WTC11 (cell line): ENCODE measurements at regions not wholly inside any gene's neighbourhood (a gene's known extent, or its start where the extent isn't known, plus 50 kb on each side); places are given as distances from the start of the nearest gene placed in this dataset.

Experiments
- ATAC-seq: fragments of 200-7000 bp; cut with Tn5 transposase; 2 replicates; pipeline ENCODE4 v1.10.0; 2021; ENCODE audit warnings: mild to moderate bottlenecking, moderate library complexity
- CTCF ChIA-PET: fragments of 300-600 bp; sonication (Branson Sonifier 250); formaldehyde crosslinking; loops from one replicate; lab custom pipeline; 2021; ENCODE audit warnings: antibody characterized with exemption; lab: Charles Lee
- POLR2A ChIA-PET: fragments of 350-600 bp; sonication (Branson Sonifier 250); formaldehyde crosslinking; loops from one replicate; lab custom pipeline; 2021; ENCODE audit warnings: antibody characterized with exemption; lab: Charles Lee
- DNase-seq: peaks from one replicate; pipeline ENCODE4 v3.0.0; 2021; ENCODE audit warnings: low spot score
- H3K27ac Mint-ChIP-seq: 2 replicates; pipeline ENCODE4 v1.8.0; 2021; ENCODE audit warnings: mixed read lengths
- H3K27me3 Mint-ChIP-seq: 2 replicates; pipeline ENCODE4 v1.8.0; 2021; ENCODE audit warnings: low read depth, mild to moderate bottlenecking, moderate library complexity, mixed read lengths
- H3K36me3 Mint-ChIP-seq: 2 replicates; pipeline ENCODE4 v1.8.0; 2021; ENCODE audit warnings: mixed read lengths
- H3K4me1 Mint-ChIP-seq: 2 replicates; pipeline ENCODE4 v1.8.0; 2022; ENCODE audit warnings: mixed read lengths
- H3K4me3 Mint-ChIP-seq: 2 replicates; pipeline ENCODE4 v1.8.0; 2021; ENCODE audit warnings: mild to moderate bottlenecking, moderate library complexity, mixed read lengths
- H3K9me3 Mint-ChIP-seq: 2 replicates; pipeline ENCODE4 v1.8.0; 2021; ENCODE audit warnings: mixed read lengths
- ATF3 ChIP-seq: sonication (generic); formaldehyde crosslinking; conservative IDR thresholded peaks from 2 replicates; pipeline ENCODE4 v1.8.1; 2022; ENCODE audit warnings: mild to moderate bottlenecking, missing genetic modification reagents
- CBFB ChIP-seq: sonication (generic); formaldehyde crosslinking; IDR thresholded peaks from 2 replicates; pipeline ENCODE4 v1.8.1; 2022; ENCODE audit warnings: mild to moderate bottlenecking, low read depth, missing genetic modification reagents
- E2F1 ChIP-seq: sonication (generic); formaldehyde crosslinking; IDR thresholded peaks from 2 replicates; pipeline ENCODE4 v1.8.0; 2022; ENCODE audit warnings: mild to moderate bottlenecking, missing genetic modification reagents
- E2F5 ChIP-seq: sonication (generic); formaldehyde crosslinking; IDR thresholded peaks from 2 replicates; pipeline ENCODE4 v1.8.1; 2022; ENCODE audit warnings: mild to moderate bottlenecking, moderate library complexity, missing genetic modification reagents
- ERG ChIP-seq: fragments of 250-450 bp; sonication (Bioruptor Pico); IDR thresholded peaks from 2 replicates; pipeline ENCODE4 v1.8.0; 2021; ENCODE audit warnings: mild to moderate bottlenecking
- GABPB1 ChIP-seq: sonication (generic); formaldehyde crosslinking; IDR thresholded peaks from 2 replicates; pipeline ENCODE4 v1.8.1; 2023; ENCODE audit warnings: mild to moderate bottlenecking, missing genetic modification reagents
- IRF1 ChIP-seq: sonication (generic); formaldehyde crosslinking; IDR thresholded peaks from 2 replicates; pipeline ENCODE4 v1.8.0; 2023; ENCODE audit warnings: missing genetic modification reagents
- MAX ChIP-seq: sonication (generic); formaldehyde crosslinking; IDR thresholded peaks from 2 replicates; pipeline ENCODE4 v1.8.0; 2022; ENCODE audit warnings: mild to moderate bottlenecking, missing genetic modification reagents
- MLX ChIP-seq: sonication (generic); formaldehyde crosslinking; IDR thresholded peaks from 2 replicates; pipeline ENCODE4 v1.8.1; 2023; ENCODE audit warnings: mild to moderate bottlenecking, missing genetic modification reagents, moderate library complexity
- MXD4 ChIP-seq: fragments of 250-450 bp; sonication (Bioruptor Pico); IDR thresholded peaks from 2 replicates; pipeline ENCODE4 v1.8.0; 2021; ENCODE audit warnings: mild to moderate bottlenecking, moderate library complexity, borderline replicate concordance
- NFATC4 ChIP-seq: fragments of 250-450 bp; sonication (Bioruptor Pico); IDR thresholded peaks from 2 replicates; pipeline ENCODE4 v1.9.0; 2021; ENCODE audit warnings: mild to moderate bottlenecking
- NR1H2 ChIP-seq: sonication (generic); formaldehyde crosslinking; IDR thresholded peaks from 2 replicates; pipeline ENCODE4 v1.9.0; 2021; ENCODE audit warnings: mild to moderate bottlenecking, moderate library complexity, missing genetic modification reagents
- NR2C2 ChIP-seq: sonication (generic); formaldehyde crosslinking; IDR thresholded peaks from 2 replicates; pipeline ENCODE4 v1.8.0; 2022; ENCODE audit warnings: mild to moderate bottlenecking, missing genetic modification reagents
- SMAD4 ChIP-seq: sonication (generic); formaldehyde crosslinking; IDR thresholded peaks from 2 replicates; pipeline ENCODE4 v1.8.0; 2022; ENCODE audit warnings: mild to moderate bottlenecking, missing genetic modification reagents
- SP1 ChIP-seq: sonication (generic); formaldehyde crosslinking; conservative IDR thresholded peaks from 2 replicates; pipeline ENCODE4 v1.8.1; 2022; ENCODE audit warnings: missing genetic modification reagents
- STAT6 ChIP-seq: sonication (generic); formaldehyde crosslinking; conservative IDR thresholded peaks from 2 replicates; pipeline ENCODE4 v1.8.1; 2023; ENCODE audit warnings: mild to moderate bottlenecking, low read depth, missing genetic modification reagents, moderate library complexity
- TEAD4 ChIP-seq: sonication (generic); formaldehyde crosslinking; IDR thresholded peaks from 2 replicates; pipeline ENCODE4 v1.8.0; 2022; ENCODE audit warnings: mild to moderate bottlenecking, missing genetic modification reagents
- USF2 ChIP-seq: sonication (generic); formaldehyde crosslinking; IDR thresholded peaks from 2 replicates; pipeline ENCODE4 v1.8.1; 2023; ENCODE audit warnings: mild to moderate bottlenecking, missing genetic modification reagents, moderate library complexity
- ZNF121 ChIP-seq: sonication (generic); formaldehyde crosslinking; IDR thresholded peaks from 2 replicates; pipeline ENCODE4 v1.8.0; 2023; ENCODE audit warnings: missing genetic modification reagents
- ZNF281 ChIP-seq: sonication (generic); formaldehyde crosslinking; IDR thresholded peaks from 2 replicates; pipeline ENCODE4 v1.8.0; 2023; ENCODE audit warnings: mild to moderate bottlenecking, missing genetic modification reagents
- ZNF317 ChIP-seq: sonication (generic); formaldehyde crosslinking; IDR thresholded peaks from 2 replicates; pipeline ENCODE4 v1.8.1; 2023; ENCODE audit warnings: low read depth, mild to moderate bottlenecking, moderate library complexity, missing genetic modification reagents, borderline replicate concordance

GRCh38 chr2:120525056-120526046 lies 179.4 kb downstream of the INHBB start:
- ATAC-seq (peak; percentile 22; the same call in 1 of the 2 replicates), DNase-seq (no peak)
- Mint-ChIP-seq H3K9me3 (peaks cover 9% of the 10 kb centered on the region), H3K27ac (no peak overlapping the region), H3K4me1 (peaks cover 23% of the 10 kb centered on the region), H3K4me3 (no peak overlapping the region), H3K27me3 (peaks cover 19% of the 10 kb centered on the region), H3K36me3 (no peaks in the 10 kb centered on the region)
- TF ChIP-seq GABPB1 (CRISPR knock-in tag) (peak; percentile 49; the same call in 1 of the 2 replicates), USF2 (peak; percentile 57), ERG (CRISPR knock-in tag) (no peak)
- CTCF ChIA-PET, result interaction anchor here (0.8 to 1.0 kb wide), 4 partner anchors 13 to 555 kb away, joined by 3 to 8 read pairs (median 4); no protein-coding TSS in a partner anchor
- POLR2A ChIA-PET, result no interaction called here

GRCh38 chr2:120526047-120526562 lies 180.2 kb downstream of the INHBB start:
- DNase-seq, result no peak
- peaks cover 16% of the 10 kb centered on the region for H3K9me3 Mint-ChIP-seq
- H3K27me3 Mint-ChIP-seq, result peaks cover 21% of the 10 kb centered on the region
- peaks cover 23% of the 10 kb centered on the region for H3K4me1 Mint-ChIP-seq
- no peak overlapping the region for H3K4me3 Mint-ChIP-seq
- no peak overlapping the region for H3K27ac Mint-ChIP-seq
- no peaks in the 10 kb centered on the region for H3K36me3 Mint-ChIP-seq
- peak; percentile 44 for ATAC-seq
- ChIA-PET CTCF (interaction anchor here (0.8 to 1.0 kb wide), 4 partner anchors 13 to 554 kb away, joined by 3 to 8 read pairs (median 4); no protein-coding TSS in a partner anchor), POLR2A (no interaction called here)
- no peak for TF ChIP-seq ATF3 (CRISPR knock-in tag)
- TF ChIP-seq MLX (CRISPR knock-in tag), result no peak
- TF ChIP-seq TEAD4, result no peak
- TF ChIP-seq NR1H2 (CRISPR knock-in tag), result no peak
- no peak for TF ChIP-seq STAT6 (CRISPR knock-in tag)
- no peak for TF ChIP-seq NR2C2 (CRISPR knock-in tag)
- no peak for TF ChIP-seq CBFB (CRISPR knock-in tag)
- no peak for TF ChIP-seq NFATC4 (CRISPR knock-in tag)
- no peak for TF ChIP-seq ZNF121
- no peak for TF ChIP-seq SP1 (CRISPR knock-in tag)
- TF ChIP-seq ZNF317 (CRISPR knock-in tag), result no peak
- TF ChIP-seq IRF1 (CRISPR knock-in tag), result no peak
- no peak for TF ChIP-seq SMAD4
- no peak for TF ChIP-seq E2F5 (CRISPR knock-in tag)
- TF ChIP-seq MAX (CRISPR knock-in tag), result no peak
- TF ChIP-seq E2F1, result no peak
- no peak for TF ChIP-seq ZNF281
- no peak for TF ChIP-seq MXD4 (CRISPR knock-in tag)
